Thymus (tissue), 11 donors: ENCODE measurements at regions not wholly inside any gene's neighbourhood (a gene's known extent, or its start where the extent isn't known, plus 50 kb on each side); places are given as distances from the start of the nearest gene placed in this dataset.
"Not testable (repeated sequence)": the region's sequence is repeated elsewhere in the genome, so short reads cannot be mapped to it uniquely, and the experiment has no call there.

Experiments
- DNase-seq, 9 donors: peaks; one replicate each; pipeline ENCODE4 v3.0.0-alpha.2; 2013; ENCODE audit warnings: low spot score in 9 of 9, low read depth in 6 of 9, missing footprints in 1 of 9
- H3K27ac ChIP-seq, 2 donors: one replicate each; pipeline ENCODE4 v1.5.1; 2013; ENCODE audit warnings: control low read depth in 1 of 2, low read depth in 1 of 2, low read length in 1 of 2, mild to moderate bottlenecking in 1 of 2, moderate library complexity in 1 of 2
- H3K27me3 ChIP-seq, 2 donors: one replicate each; pipeline ENCODE4 v1.5.1; 2013; ENCODE audit warnings: low read length in 1 of 2; ENCODE audit not compliant: control insufficient read depth in 2 of 2, insufficient read depth in 1 of 2
- H3K36me3 ChIP-seq, 2 donors: one replicate each; pipeline ENCODE4 v1.5.1; 2013; ENCODE audit warnings: low read length in 1 of 2, mild to moderate bottlenecking in 1 of 2, moderate library complexity in 1 of 2; ENCODE audit not compliant: control insufficient read depth in 2 of 2, insufficient read depth in 2 of 2
- H3K4me1 ChIP-seq, 2 donors: one replicate each; pipeline ENCODE4 v1.5.1; 2013; ENCODE audit warnings: low read length in 2 of 2; ENCODE audit not compliant: control insufficient read depth in 2 of 2, insufficient read depth in 2 of 2
- H3K4me3 ChIP-seq, 2 donors: one replicate each; pipeline ENCODE4 v1.5.1; 2013; ENCODE audit warnings: low read length in 2 of 2, control low read depth in 1 of 2, mild to moderate bottlenecking in 1 of 2
- H3K9me3 ChIP-seq, 2 donors: one replicate each; pipeline ENCODE4 v1.5.1; 2013; ENCODE audit warnings: low read length in 1 of 2, mild to moderate bottlenecking in 1 of 2; ENCODE audit not compliant: control insufficient read depth in 2 of 2, insufficient read depth in 1 of 2
- WGBS: extraction: QIAGEN DNeasy Blood & Tissue Kit; methylation state at CpG from one replicate; pipeline ENCODE4 v1.1.7; 2013; 5-methylcytosine and 5-hydroxymethylcytosine counted together
- donor health status: healthy.

- 96% methylated on average over 4 of the region's 4 CpGs for WGBS
- Histone ChIP-seq H3K4me1 (peaks cover 0 to 5% of the 10 kb centered on the region in 2 donors), H3K9me3 (no peaks in the 10 kb centered on the region), H3K27ac (no peak overlapping the region), H3K27me3 (no peaks in the 10 kb centered on the region), H3K4me3 (no peak overlapping the region), H3K36me3 (no peaks in the 10 kb centered on the region)
- DNase-seq, result no peak
Observed at GRCh38 chr2:176419591-176420071, 150.4 kb downstream of the MTX2 start.

- Histone ChIP-seq H3K9me3 (no peaks in the 10 kb centered on the region), H3K27me3 (no peaks in the 10 kb centered on the region), H3K4me3 (no peak overlapping the region), H3K4me1 (no peaks in the 10 kb centered on the region), H3K27ac (no peak overlapping the region), H3K36me3 (no peaks in the 10 kb centered on the region)
- WGBS, result 95% methylated on average over 5 of the region's 5 CpGs
- DNase-seq, result no peak
Observed at GRCh38 chr2:176421297-176422050, 152.2 kb downstream of the MTX2 start.

DNA sequence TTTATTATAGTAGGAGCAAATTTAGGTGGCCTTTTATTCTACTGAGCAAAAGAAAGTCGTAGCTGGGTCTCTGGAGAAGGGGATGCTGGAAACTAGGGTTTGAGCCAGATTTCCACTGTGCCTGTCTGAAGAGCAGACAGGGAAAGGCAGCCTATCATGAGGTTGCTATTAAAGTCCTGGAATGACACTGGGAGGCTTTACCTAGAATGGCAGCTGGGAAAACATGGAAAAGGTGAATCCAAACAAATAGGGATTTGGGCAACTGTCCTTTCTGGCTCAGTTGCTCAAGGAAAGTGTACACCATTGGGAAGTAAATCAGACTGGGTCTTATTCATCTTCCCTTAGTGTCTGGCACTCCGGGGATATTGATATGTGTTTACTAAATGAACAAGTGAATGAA lies 154.6 kb downstream of the MTX2 start:
- H3K27me3 ChIP-seq, result no peaks in the 10 kb centered on the region
- no peak overlapping the region for H3K27ac ChIP-seq
- WGBS, result 47% methylated on average over 2 of the region's 2 CpGs
- H3K4me1 ChIP-seq, result no peaks in the 10 kb centered on the region
- no peaks in the 10 kb centered on the region for H3K9me3 ChIP-seq
- no peaks in the 10 kb centered on the region for H3K36me3 ChIP-seq
- no peak overlapping the region for H3K4me3 ChIP-seq
- no peak for DNase-seq

DNA sequence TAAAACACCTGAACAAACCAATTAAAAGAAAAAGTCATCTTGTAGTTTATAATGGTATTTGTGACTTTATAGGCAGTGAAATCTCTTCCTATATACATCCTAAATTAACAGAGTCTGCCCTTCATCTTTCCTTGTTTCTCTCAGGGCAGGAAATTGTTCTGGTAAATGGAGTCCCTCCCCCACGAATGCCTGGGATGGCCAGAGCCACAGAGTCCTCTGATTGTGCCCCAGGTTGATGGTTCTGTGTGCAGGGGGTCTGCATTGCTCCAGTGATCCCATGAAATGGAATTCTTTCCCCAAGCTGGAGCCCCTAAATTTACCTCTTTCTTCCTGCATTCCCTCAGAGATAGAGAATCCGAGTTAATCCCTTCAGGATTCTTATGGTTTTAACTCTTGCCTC lies 155.5 kb downstream of the MTX2 start:
- H3K9me3 ChIP-seq, result no peaks in the 10 kb centered on the region
- no peak overlapping the region for H3K27ac ChIP-seq
- 86% methylated on average over 2 of the region's 2 CpGs for WGBS
- H3K36me3 ChIP-seq, result no peaks in the 10 kb centered on the region
- no peak overlapping the region for H3K4me3 ChIP-seq
- H3K4me1 ChIP-seq, result no peaks in the 10 kb centered on the region
- H3K27me3 ChIP-seq, result no peaks in the 10 kb centered on the region
- DNase-seq, result no peak

DNA sequence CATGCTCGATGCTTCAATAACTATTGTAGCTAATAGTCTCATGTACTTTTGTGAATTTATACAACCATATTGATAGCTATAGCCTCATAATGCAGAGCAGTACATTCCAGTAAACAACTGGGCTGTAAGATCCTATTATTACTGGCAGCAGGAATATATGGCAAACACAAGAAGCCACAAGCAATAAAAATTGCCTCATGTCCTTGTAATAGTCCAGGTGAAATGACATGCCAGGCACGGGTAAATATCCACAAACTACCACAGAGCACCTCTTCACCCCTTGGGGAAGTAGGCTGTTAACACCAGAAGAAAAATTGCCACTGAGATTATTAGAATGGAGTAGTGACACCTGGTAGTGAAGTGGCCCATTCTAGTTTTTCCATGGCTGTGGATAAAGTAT lies 158.3 kb downstream of the MTX2 start:
- Histone ChIP-seq H3K27ac (no peak overlapping the region), H3K27me3 (no peaks in the 10 kb centered on the region), H3K4me1 (no peaks in the 10 kb centered on the region), H3K9me3 (no peaks in the 10 kb centered on the region), H3K36me3 (no peaks in the 10 kb centered on the region), H3K4me3 (no peak overlapping the region)
- no peak for DNase-seq
- 97% methylated on average over 2 of the region's 2 CpGs for WGBS

- H3K27me3 ChIP-seq, H3K4me3 ChIP-seq, H3K27ac ChIP-seq, H3K4me1 ChIP-seq, H3K9me3 ChIP-seq, H3K36me3 ChIP-seq, DNase-seq: not testable (repeated sequence)
- 89% methylated on average over 5 of the region's 5 CpGs for WGBS
Observed at GRCh38 chr2:176428944-176429469, 159.8 kb downstream of the MTX2 start.

- Histone ChIP-seq H3K27me3 (no peaks in the 10 kb centered on the region), H3K4me3 (no peak overlapping the region), H3K9me3 (no peaks in the 10 kb centered on the region), H3K27ac (no peak overlapping the region), H3K36me3 (no peaks in the 10 kb centered on the region), H3K4me1 (no peaks in the 10 kb centered on the region)
- DNase-seq, result no peak
- 87% methylated on average over 2 of the region's 2 CpGs for WGBS
Observed at GRCh38 chr2:176432434-176432833, 163.2 kb downstream of the MTX2 start.

- WGBS, result 97% methylated on average over 3 of the region's 3 CpGs
- Histone ChIP-seq H3K36me3 (no peaks in the 10 kb centered on the region), H3K9me3 (no peaks in the 10 kb centered on the region), H3K27me3 (peaks cover 0 to 2% of the 10 kb centered on the region in 2 donors), H3K4me1 (no peaks in the 10 kb centered on the region), H3K27ac (no peak overlapping the region), H3K4me3 (no peak overlapping the region)
- DNase-seq, result no peak
Observed at GRCh38 chr2:176435729-176436128, 166.5 kb downstream of the MTX2 start.

DNA sequence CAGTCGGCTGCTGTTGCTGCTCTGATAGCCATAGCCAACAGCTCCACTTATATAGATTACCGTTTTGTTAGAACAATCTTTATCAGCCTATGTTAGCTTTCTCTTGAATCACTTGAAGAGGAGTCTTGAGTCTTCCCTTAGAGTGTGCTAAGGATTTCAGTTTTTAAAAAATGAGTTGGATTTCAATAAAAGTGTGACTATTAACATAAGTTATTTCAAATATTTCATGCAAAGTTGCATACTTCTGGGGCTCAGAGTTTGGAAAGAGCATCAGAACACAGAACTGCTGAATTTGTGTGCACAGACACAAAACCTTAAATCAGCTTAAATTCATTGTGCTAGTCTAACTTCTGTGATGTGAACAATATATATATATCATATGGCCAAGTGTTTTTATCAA lies 174.7 kb downstream of the MTX2 start:
- no peaks in the 10 kb centered on the region for H3K27me3 ChIP-seq
- H3K4me3 ChIP-seq, result no peak overlapping the region
- no peaks in the 10 kb centered on the region for H3K9me3 ChIP-seq
- WGBS, result 97% methylated on average over 2 of the region's 2 CpGs
- no peaks in the 10 kb centered on the region for H3K4me1 ChIP-seq
- H3K27ac ChIP-seq, result no peak overlapping the region
- no peaks in the 10 kb centered on the region for H3K36me3 ChIP-seq
- DNase-seq, result no peak
